PFSK-1 (cell line): ENCODE measurements at regions not wholly inside any gene's neighbourhood (a gene's known extent, or its start where the extent isn't known, plus 50 kb on each side); places are given as distances from the start of the nearest gene placed in this dataset.

Experiments used
- FOXP2 ChIP-seq: optimal IDR thresholded peaks from 2 replicates; pipeline ENCODE3; 2011; ENCODE audit warnings: borderline replicate concordance, control low read depth, inconsistent platforms; ENCODE audit not compliant: insufficient read depth; ENCODE audit errors: extremely low read length, extremely low read depth
- POLR2AphosphoS5 ChIP-seq: IDR thresholded peaks from 2 replicates; pipeline ENCODE4 v1.6.1; 2012; ENCODE audit warnings: low read depth, mild to moderate bottlenecking, control low read depth, low read length, moderate library complexity
- REST ChIP-seq, 2 experiments: IDR thresholded peaks; 2 replicates each; pipeline versions ENCODE4 v1.6.1 to v1.8.0; 2011 to 2012; ENCODE audit warnings: low read depth in 2 of 2, low read length in 2 of 2, control low read depth in 1 of 2, inconsistent platforms in 1 of 2, mild to moderate bottlenecking in 1 of 2, moderate library complexity in 1 of 2; ENCODE audit not compliant: insufficient read depth in 1 of 2
- SIN3A ChIP-seq: IDR thresholded peaks from 2 replicates; pipeline ENCODE4 v1.6.1; 2012; ENCODE audit warnings: mild to moderate bottlenecking, low read length, moderate library complexity, borderline replicate concordance; ENCODE audit not compliant: insufficient read depth
- TAF1 ChIP-seq: IDR thresholded peaks from 2 replicates; pipeline ENCODE4 v1.6.1; 2012; ENCODE audit warnings: low read length, control low read depth, borderline replicate concordance; ENCODE audit not compliant: insufficient read depth

GRCh38 chr2:215784371-215784783 is 229.0 kb downstream of the MREG start:
- no peak for TF ChIP-seq TAF1

GRCh38 chr2:215782965-215783364 is 230.4 kb downstream of the MREG start:
- TF ChIP-seq POLR2AphosphoS5: no peak
- TF ChIP-seq SIN3A: no peak
- TF ChIP-seq FOXP2: no peak
- TF ChIP-seq TAF1: no peak
- no peak for TF ChIP-seq REST (IDR thresholded peaks at IDR 0.05; ENCODE audit: insufficient read depth in 1 of 2, low read depth in 2 of 2, low read length in 2 of 2)

GRCh38 chr2:215782295-215782694 is 231.1 kb downstream of the MREG start:
- TF ChIP-seq SIN3A (no peak), REST (IDR thresholded peaks at IDR 0.05; ENCODE audit: insufficient read depth in 1 of 2, low read depth in 2 of 2, low read length in 2 of 2) (no peak), FOXP2 (no peak), TAF1 (no peak), POLR2AphosphoS5 (no peak)

- TF ChIP-seq POLR2AphosphoS5 (no peak), TAF1 (no peak), REST (IDR thresholded peaks at IDR 0.05; ENCODE audit: insufficient read depth in 1 of 2, low read depth in 2 of 2, low read length in 2 of 2) (no peak), FOXP2 (no peak), SIN3A (no peak)
These were observed 232.3 kb downstream of the MREG start for GRCh38 chr2:215780907-215781685.

GRCh38 chr2:215780313-215780712 is 233.0 kb downstream of the MREG start:
- TF ChIP-seq SIN3A (no peak), POLR2AphosphoS5 (no peak)

- TF ChIP-seq FOXP2 (no peak), REST (IDR thresholded peaks at IDR 0.05; ENCODE audit: insufficient read depth in 1 of 2, low read depth in 2 of 2, low read length in 2 of 2) (no peak), TAF1 (no peak), POLR2AphosphoS5 (no peak), SIN3A (no peak)
These were observed 233.4 kb downstream of the MREG start for GRCh38 chr2:215779912-215780311.
